NCI-H2107 treated with DMSO at 0.1 percent for 48 hours (cell line): ENCODE measurements at regions not wholly inside any gene's neighbourhood (a gene's known extent, or its start where the extent isn't known, plus 50 kb on each side); places are given as distances from the start of the nearest gene placed in this dataset.
"Not testable (repeated sequence)": the region's sequence is repeated elsewhere in the genome, so short reads cannot be mapped to it uniquely, and the experiment has no call there.

Experiments
- DNase-seq: peaks from one replicate; lab custom pipeline; 2025; ENCODE audit not compliant: unreplicated experiment; lab: John Stamatoyannopoulos, UW

DNA sequence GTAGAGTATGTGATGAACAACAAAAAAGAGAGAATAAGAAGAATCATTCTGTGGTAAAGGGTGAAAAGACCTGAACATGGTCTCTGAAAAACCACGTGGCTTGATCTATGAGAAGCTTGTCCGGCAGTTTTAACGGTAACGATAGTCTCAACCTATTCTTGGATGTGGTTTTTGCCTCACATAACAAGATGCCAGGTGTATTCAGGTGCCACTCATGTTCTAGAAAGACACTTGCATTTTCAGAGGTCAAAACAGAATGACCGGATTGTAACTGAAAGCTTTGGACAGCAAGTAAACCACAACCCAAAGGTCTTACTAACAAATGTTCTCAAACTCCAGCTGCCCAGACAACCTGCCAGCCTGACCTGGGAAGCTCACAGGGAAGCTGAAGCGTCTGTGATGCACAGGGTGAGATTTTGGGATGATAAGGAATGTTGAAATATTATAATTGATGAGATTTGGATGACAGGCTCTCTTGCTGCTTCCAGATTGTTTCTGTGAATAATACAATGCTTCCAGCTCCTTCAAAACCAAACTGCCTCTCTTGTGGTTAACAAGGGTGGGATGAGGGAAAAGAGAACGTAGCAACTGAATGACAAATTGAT, 137.4 kb upstream of the GRB10 start:
- DNase-seq = peak; percentile 9

DNA sequence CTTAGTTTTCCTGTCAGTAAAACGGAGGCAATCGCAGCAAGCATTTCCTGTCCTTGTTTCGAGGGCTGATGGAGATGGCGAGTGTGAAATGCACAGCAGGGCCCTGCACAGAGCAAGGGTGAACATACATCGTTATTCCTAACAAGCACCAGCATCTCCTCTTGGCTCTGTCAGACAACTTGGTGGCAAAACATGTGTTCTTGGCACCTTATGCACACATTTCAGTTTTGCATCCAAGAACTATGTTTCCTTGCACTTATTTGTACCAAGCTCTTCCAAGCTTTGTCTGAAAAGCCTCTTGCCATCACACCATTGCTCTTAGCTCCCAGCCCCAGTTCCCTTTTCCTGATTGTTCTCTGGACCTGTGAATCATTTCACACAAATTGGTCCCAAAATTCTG, 132.9 kb upstream of the GRB10 start:
- DNase-seq = no peak

DNA sequence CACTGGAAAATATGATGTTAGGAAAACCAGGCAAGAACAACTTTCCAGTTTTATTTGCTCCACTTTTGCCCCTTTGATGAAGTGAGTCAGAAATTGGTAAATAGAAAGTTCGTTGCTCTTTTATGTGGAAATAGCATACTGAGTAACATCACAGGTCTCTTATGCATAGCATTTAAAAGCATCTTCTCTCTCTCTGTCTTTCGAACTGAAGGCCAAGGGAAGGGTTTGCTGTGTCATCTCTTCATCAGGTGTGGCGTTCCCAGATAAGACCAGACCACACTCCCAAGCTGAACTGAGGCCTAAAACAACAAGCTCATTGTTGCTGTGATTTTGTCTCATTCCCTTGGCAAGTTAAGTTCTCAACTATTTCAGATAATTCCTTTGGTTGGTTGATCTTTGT, 131.8 kb upstream of the GRB10 start:
- DNase-seq = no peak

DNA sequence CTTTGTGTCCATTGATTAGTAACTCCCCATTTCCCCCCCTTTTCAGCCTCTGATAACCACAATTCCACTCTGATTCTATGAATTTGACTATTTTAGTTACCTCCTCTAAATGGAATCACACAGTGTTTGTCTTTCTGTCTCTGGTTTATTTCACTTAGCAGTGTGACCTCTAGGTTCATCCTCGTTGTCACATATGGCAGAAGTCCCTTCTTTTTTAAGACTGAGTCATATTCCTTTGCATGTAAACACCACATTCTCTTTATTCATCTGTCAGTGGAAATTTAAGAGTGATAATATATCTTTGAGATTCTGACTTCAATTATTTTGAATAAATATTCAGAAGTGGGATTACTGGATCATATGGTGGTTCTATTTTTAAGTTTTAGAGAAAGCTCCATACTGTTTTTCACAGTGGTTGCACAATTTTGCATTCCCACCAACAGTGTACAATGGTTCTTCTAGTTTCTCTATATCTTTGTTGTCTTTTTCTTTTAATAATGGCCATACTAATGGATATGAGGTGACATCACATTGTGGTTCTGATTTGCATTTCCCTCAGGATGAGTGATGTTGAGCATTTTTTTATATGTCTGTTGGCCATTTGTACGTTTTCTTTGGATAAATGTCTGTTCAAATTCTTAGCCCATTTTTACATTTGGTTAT, 126.1 kb upstream of the GRB10 start:
- no peak for DNase-seq

DNA sequence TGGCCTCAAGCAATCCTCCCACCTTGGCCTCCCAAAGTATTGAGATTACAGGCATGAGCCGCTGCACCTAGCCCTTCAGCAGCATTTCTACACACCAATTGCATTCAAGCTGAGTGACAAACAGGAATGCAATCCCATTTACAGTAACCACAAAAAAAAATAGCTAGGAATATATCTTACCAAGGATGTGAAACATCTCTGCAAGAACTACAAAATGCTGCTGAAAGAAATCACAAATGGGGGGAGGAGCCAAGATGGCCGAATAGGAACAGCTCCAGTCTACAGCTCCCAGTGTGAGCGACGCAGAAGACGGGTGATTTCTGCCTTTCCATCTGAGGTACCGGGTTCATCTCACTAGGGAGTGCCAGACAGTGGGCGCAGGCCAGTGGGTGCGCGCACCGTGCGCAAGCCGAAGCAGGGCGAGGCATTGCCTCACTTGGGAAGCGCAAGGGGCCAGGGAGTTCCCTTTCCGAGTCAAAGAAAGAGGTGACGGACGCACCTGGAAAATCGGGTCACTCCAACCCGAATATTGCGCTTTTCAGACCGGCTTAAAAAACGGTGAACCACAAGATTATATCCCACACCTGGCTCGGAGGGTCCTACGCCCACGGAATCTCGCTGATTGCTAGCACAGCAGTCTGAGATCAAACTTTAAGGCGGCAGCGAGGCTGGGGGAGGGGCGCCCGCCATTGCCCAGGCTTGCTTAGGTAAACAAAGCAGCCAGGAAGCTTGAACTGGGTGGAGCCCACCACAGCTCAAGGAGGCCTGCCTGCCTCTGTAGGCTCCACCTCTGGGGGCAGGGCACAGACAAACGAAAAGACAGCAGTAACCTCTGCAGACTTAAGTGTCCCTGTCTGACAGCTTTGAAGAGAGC, 116.1 kb upstream of the GRB10 start:
- not testable (repeated sequence) for DNase-seq

DNA sequence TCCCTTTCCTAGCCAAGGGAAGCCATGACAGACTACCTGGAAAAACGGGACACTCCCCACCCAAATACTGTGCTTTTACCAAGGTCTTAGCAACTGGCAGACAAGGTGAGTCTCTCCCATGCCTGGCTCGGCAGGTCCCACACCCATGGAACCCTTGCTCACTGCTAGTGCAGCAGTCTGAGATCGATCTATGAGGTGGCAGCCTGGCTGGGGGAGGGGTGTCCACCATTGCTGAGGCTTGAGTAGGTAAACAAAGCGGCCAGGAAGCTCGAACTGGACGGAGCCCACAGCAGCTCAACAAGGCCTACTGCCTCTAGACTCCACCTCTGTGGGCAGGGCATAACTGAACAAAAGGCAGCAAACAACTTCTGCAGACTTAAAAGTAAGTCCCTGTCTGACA, 104.4 kb upstream of the GRB10 start:
- DNase-seq = not testable (repeated sequence)

DNA sequence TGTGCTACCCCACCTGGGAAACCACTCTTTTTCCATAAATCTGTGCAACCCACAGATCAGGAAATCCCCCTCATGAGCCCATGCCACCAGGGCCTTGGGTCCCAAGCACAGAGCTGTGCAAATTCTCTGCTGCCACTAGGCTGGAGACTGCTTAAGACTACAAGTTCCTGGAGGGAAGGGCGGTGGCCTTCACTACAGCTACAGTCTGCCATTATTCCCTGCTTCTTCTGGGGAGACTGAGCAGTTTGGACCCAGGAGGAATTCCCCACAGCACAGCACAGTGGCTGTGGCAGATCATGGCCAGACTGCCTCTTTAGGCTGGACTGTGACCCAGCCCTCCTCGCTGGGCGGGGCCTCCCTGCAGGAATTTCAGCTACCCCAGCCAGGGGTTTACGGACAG, 89.7 kb upstream of the GRB10 start:
- no peak for DNase-seq

DNA sequence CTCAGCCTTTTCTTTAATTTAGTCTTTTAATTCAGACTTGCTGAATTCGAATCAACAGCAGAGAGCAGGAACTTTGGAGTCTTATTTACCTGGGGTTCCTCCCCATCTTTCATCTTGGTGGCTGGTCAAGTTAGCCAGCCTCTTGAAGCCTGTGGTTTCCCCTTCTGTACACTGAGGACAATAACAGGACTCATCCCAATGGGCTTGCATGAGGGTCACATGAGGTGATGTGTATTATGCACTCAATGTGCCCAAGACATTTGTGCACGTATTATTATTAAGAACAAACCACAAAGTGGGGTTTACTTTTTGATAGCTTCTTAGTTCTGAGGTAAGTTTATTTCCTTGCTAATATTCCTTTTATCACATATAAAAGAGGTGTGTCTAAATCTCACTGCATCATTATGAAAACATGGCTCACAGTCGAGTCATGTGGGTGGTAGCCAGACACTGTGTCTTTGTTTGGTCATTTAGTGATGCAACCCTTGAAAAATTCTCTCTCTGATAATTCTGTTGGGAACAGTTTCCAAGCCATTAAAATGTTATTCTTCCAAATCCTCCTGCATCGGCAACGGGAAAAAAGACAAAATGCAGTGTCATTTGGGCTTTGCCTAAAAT, 86.5 kb upstream of the GRB10 start:
- no peak for DNase-seq

DNA sequence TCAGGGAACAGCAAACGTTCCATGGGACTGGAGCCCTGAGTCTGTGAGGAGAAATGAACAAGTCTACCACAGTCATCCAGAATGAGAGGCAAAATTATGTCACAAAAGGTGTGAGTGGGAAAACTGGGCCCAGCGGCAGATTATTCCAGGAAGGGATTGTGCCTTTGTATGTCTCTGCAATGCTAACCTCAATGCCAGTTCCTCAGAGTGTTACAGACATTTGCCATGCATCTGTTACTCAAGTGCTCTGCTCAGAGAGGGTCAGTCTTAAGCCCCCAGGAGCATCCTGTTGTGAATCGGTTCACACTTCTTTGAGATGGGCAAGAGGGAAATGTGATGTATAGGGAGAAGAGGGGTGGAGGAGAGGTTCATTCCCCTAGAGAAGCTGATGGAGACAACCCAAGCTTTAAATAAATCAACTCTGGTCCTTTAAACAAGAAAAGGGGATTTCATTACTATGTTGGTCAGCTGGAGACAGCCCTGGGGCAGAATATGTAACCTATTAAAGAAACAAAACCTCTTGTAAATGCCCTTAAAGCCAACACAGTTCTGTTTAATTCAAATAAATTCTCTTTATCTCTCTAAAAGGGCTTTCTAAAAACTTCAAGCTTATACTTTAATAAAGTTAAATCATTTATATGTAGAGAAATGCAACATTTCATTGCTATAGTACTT, 85.9 kb upstream of the GRB10 start:
- no peak for DNase-seq

DNA sequence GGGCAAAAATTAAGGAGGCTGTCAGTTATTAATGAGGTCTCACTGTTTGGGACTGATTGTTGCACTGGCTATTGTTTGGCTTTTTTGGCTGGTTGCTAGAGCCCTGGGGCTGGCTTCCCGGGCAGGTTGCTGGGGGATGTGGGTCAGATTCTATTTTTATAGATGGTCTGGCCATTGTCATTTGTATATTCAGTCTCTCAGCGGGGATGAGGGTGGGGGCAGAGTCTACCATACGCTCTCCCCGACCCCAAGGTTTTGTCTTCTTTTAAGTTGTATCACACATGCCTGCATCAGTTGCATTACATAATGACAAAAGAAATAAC, 84.3 kb upstream of the GRB10 start:
- DNase-seq = no peak

DNA sequence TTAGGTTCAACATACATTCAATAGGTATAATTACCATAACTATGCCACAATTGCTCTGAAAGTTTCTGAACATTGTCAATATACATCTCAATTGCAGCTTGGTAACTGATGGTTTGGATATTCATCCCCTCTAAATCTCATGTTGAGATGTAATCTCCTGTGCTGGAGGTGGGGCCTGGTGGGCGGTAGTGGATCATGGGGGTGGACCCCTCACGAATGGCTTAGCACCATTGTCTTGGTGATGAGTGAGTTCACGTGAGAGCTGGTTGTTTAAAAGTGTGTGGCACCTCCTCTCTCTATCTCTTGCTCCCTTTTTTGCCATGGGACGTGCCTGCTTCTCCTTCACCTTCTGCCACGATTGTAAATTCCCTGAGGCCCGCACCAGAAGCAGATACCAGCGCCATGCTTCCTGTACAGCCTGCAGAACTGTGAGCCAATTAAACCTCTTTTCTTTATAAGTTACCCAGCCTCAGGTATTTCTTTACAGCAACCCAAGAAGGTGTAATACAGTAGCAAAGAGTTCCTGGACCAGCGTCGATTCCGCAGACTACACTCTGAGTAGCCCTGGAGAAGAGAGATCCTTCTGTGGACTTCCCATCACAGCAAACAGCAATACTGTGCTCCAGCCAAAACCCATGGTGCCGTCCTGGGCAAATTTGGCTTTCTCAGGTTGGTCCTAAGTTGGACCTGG, 83.8 kb upstream of the GRB10 start:
- no peak for DNase-seq

DNA sequence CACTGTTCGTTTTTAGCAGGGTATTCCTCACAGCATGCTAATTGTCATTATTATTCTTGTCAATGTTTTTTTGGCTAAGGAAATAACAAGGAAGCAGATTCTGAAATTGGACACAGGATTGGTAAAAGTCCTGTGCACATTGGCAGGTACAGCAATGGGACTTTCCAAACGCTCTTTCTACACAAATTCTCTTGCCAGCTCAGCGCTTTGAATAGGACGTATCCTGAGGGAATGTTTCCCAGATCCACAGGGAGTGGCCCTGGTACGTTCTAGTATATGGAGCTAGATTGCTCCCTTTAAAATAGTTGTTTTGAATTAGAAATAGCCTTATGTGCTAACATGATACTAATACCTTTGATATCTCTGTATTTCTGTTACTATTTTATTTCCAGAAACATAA, 82.8 kb upstream of the GRB10 start:
- no peak for DNase-seq

DNA sequence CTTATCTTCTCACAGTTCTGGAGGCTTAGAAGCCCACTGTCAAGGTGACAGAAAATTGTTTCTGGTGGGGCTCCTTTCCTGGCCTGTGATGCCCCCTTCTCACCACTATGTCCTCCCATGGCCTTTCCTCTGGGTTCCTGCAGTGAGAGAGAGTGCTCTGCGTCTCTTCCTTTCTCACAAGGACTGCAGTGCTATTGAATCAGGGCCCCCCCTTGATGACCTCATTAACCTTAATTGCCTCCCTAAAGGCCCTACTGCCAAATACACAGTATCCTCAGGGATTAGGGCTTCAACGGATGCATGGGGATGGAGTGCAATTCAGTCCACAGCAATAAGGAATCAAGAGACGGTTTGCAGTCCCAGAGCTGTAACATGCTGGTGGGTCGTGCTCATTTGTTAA, 82.0 kb upstream of the GRB10 start:
- DNase-seq = no peak

DNA sequence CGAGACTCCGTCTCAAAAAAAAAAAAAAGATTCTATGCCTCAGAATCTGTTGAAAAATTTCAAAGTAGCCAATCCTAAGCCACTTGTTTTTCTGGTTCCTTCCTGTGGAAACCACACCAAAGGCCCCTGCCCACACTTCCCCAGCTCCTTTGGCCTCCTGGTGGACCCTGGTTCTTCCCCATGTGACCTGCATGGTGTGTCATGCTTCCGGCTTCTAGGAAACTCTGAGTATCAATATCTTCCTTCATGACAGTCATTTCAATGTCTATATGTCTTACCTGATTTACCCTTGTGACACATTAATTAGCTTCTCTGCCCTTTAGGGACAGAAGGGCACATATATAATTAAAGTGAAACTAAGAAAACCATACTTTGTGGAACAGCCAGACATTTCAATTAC, 80.4 kb upstream of the GRB10 start:
- no peak for DNase-seq

DNA sequence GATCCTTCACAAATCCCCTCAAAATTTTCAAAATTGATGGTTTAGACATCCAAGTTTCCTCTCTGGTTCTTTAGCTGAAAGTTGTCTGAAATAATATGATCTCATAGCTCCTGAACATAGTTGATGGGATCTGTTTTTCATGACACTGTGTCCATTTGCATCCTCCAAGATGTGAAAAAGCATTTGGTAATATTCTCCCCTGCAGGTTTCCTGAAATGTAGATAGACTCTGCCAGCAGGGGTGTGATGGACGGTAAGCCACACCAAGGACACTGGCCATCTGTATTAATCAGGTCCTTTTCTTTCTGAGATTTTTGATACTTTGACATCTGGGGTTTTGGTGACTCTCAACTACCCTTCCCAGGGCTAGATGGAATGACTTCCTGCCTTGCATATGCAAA, 79.6 kb upstream of the GRB10 start:
- DNase-seq = no peak

DNA sequence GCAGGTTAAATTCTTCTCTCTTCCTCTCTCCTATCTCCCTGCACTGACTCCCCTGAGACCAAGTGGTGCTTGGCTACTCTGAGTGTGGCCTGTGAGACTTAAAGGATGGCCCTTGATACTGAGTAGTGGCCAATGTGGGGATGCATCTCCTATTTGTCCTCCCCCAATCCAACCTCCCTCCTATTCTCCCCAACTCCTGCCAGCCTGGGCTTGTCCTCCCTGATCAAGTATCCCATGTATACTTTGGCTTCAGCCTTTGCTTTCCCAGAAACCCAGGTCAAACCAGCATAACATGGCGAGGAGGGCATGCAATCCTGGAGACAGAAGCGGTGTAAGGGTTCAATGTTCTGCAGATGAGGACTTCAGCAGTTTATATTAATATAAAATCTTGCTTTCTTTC, 77.9 kb upstream of the GRB10 start:
- DNase-seq = no peak

DNA sequence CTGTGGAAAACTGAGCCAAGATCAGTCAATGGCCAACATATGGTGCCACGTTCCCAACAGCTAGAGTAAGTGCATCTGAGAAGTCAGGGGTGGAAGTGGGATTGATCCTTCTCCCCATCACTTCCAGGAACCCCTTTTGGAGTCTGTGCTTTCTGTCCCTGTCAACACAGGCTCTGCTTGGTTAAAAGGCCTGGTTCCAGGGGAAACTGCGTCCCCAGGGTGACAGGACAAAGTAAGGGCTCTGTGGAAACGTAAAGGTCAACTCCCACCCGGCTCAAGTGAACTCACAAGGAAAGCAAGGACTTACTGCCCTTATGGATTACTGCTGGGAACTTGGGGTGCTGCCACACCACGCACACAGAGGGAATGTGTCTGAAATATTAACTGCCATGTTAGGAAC, 77.5 kb upstream of the GRB10 start:
- DNase-seq = no peak

DNA sequence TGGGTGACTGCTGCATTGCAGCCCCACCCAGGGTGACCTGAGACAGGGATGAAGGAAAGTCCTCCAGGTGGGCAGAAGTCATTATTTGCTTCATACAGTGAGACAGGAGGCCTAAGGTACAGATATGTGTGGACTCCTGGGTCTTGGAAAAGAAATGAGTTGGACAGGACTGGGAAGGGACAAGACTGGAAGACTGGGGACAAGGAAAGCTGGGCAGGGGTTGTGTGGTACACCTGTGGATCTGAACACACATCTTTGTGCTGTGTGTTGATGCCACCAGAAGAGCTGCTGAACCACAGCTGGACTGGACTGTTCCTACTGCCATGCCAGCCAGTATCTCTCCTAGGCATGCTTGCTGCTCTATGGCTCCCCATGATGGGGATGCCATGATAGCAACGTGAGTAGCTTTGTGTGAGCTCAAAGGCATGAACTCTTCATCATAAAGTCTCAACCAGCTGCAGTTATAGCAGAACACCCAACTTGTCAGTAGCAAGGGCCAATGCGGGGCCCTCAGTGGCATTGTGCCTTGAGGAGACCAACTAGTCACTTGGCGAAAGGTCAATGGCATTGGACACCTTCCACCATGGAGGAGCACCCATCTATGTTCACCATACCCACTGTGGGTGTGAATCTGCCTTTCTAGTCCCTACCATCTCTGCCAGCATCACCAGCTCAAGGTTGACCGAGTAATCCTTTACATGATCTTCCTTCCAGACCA, 76.0 kb upstream of the GRB10 start:
- DNase-seq = no peak

DNA sequence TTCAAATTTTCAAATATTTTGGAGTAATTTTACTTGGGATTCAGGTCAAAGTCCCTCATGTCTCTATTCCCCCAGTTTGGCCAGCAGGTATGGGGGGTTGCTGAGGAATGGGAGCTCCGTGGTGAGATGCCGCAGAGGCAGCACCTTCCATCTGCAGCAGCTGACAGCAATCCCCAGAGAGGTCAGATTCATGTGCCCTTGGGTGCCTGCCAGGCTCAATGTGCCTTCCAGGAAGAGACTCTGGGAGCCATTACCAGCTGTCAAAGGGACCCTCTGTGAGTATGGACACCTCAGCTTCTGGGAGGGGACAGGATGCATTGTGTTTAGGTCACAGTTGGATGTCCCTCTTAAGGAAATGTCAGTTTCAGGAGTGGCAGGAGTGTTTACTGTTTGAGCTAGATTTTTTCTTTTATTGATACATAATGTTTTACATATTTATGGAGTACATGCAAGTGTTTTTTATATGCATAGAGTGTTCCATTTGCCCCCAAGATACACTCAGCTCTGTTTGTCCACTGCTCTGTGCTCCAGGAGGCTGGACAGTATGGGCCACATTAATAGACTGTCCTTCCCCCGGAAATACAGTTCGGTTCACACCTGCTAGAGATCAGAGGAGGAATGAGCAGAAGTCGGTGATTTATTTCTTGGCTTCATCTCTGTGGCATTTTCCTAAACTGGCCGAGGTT, 75.3 kb upstream of the GRB10 start:
- DNase-seq = peak; percentile 43

DNA sequence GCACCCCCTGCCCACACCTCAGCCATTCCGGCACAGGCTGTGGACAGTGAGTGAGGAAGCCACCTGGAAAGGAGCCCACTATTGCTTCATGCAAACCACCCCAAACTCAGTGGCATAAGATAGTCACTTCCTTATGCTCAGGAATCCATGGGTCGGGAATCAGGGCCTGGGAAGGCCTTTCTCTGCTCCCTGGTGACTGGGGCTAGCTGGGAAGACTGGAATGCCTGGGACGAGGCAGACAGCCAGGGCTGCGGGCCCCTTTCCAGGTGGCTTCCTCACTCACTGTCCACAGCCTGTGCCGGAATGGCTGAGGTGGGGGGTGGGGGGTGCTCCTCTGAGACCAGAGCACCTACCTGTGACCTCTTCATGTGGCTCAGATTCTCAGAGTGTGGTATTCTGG, 74.1 kb upstream of the GRB10 start:
- no peak for DNase-seq
